GM20000 (cell line): ENCODE measurements at regions not wholly inside any gene's neighbourhood (a gene's known extent, or its start where the extent isn't known, plus 50 kb on each side); places are given as distances from the start of the nearest gene placed in this dataset.

ENCODE experiments used
- DNase-seq: peaks from one replicate; pipeline ENCODE4 v3.0.0; 2012; ENCODE audit warnings: low spot score
- CTCF ChIP-seq: IDR thresholded peaks from 2 replicates; pipeline ENCODE4 v1.5.1; 2012; ENCODE audit warnings: mild to moderate bottlenecking, control low read depth; ENCODE audit errors: extremely low read depth, missing control alignments

- no peak for TF ChIP-seq CTCF
- no peak for DNase-seq
These were observed 1672.4 kb upstream of the AGA start for GRCh38 chr4:179114615-179115014.

GRCh38 chr4:179116011-179116410 is 1673.8 kb upstream of the AGA start:
- TF ChIP-seq CTCF = no peak

GRCh38 chr4:179116581-179116980 is 1674.3 kb upstream of the AGA start:
- TF ChIP-seq CTCF = no peak
- no peak for DNase-seq

More at GRCh38 chr4:179116011-179116410, 1673.8 kb upstream of the AGA start:
- DNase-seq = no peak

- DNase-seq = no peak
- TF ChIP-seq CTCF = no peak
These were observed 1680.8 kb upstream of the AGA start for GRCh38 chr4:179123084-179123483.

GRCh38 chr4:179124419-179124818 is 1682.2 kb upstream of the AGA start:
- no peak for TF ChIP-seq CTCF
- DNase-seq = no peak

GRCh38 chr4:179124957-179125356 is 1682.7 kb upstream of the AGA start:
- no peak for DNase-seq
- TF ChIP-seq CTCF = no peak

- TF ChIP-seq CTCF = no peak
These were observed 1683.6 kb upstream of the AGA start for GRCh38 chr4:179125870-179126269.

GRCh38 chr4:179128299-179128698 is 1686.1 kb upstream of the AGA start:
- no peak for TF ChIP-seq CTCF

More at GRCh38 chr4:179125870-179126269, 1683.6 kb upstream of the AGA start:
- no peak for DNase-seq

More at GRCh38 chr4:179128299-179128698, 1686.1 kb upstream of the AGA start:
- no peak for DNase-seq
